ENCODE measurements at regions not wholly inside any gene's neighbourhood (a gene's known extent, or its start where the extent isn't known, plus 50 kb on each side); places are given as distances from the start of the nearest gene placed in this dataset.

GRCh38 chr6:92497281-92497680 lies 922.1 kb downstream of the EPHA7 start:
- DNase-seq (ENCODE audit: low spot score) (no peak), ATAC-seq (ENCODE audit: low FRiP score) (no peak)
- no peak for TF ChIP-seq CTCF (IDR thresholded peaks at IDR 0.05)

- no peak for TF ChIP-seq CTCF (IDR thresholded peaks at IDR 0.05)
- DNase-seq (ENCODE audit: low spot score) (no peak), ATAC-seq (ENCODE audit: low FRiP score) (no peak)
These were observed 922.8 kb downstream of the EPHA7 start for GRCh38 chr6:92496527-92496926.

GRCh38 chr6:92495242-92495641 lies 924.1 kb downstream of the EPHA7 start:
- TF ChIP-seq CTCF (IDR thresholded peaks at IDR 0.05): no peak
- no peak for ATAC-seq (ENCODE audit: low FRiP score)

GRCh38 chr6:92485487-92485886 lies 933.9 kb downstream of the EPHA7 start:
- DNase-seq (ENCODE audit: low spot score): no peak
- ATAC-seq (ENCODE audit: low FRiP score): no peak
- no peak for TF ChIP-seq CTCF (IDR thresholded peaks at IDR 0.05)

More at GRCh38 chr6:92495242-92495641, 924.1 kb downstream of the EPHA7 start:
- no peak for DNase-seq (ENCODE audit: low spot score)

- no peak for TF ChIP-seq CTCF (IDR thresholded peaks at IDR 0.05)
- ATAC-seq (ENCODE audit: low FRiP score): no peak
- no peak for DNase-seq (ENCODE audit: low spot score)
These were observed 939.5 kb downstream of the EPHA7 start for GRCh38 chr6:92479831-92480230.

GRCh38 chr6:92473056-92473455 lies 946.3 kb downstream of the EPHA7 start:
- DNase-seq (ENCODE audit: low spot score): no peak
- no peak for TF ChIP-seq CTCF (IDR thresholded peaks at IDR 0.05)
- ATAC-seq (ENCODE audit: low FRiP score): no peak

GRCh38 chr6:92469186-92469828 lies 950.1 kb downstream of the EPHA7 start:
- TF ChIP-seq CTCF (IDR thresholded peaks at IDR 0.05): no peak
- no peak for ATAC-seq (ENCODE audit: low FRiP score)
- DNase-seq (ENCODE audit: low spot score): no peak
